Panc1 (cell line): ENCODE measurements at regions not wholly inside any gene's neighbourhood (a gene's known extent, or its start where the extent isn't known, plus 50 kb on each side); places are given as distances from the start of the nearest gene placed in this dataset.

Source experiments
- TF ChIP-seq, protein P1 (sequence below), 2 experiments: IDR thresholded peaks; 2 replicates each; pipeline ENCODE4 v1.6.1; 2011 to 2012; ENCODE audit warnings: low read depth in 2 of 2, control low read depth in 1 of 2, low read length in 1 of 2, mild to moderate bottlenecking in 1 of 2, moderate library complexity in 1 of 2; ENCODE audit not compliant: insufficient read depth in 1 of 2
- TF ChIP-seq, protein P2 (sequence below): fragments of 450-650 bp; IDR thresholded peaks from 2 replicates; pipeline ENCODE4 v1.5.1; 2017; ENCODE audit warnings: mild to moderate bottlenecking

GRCh38 chr13:71079638-71080037 is 787.4 kb downstream of the DACH1 start:
- TF ChIP-seq, protein P1, sequence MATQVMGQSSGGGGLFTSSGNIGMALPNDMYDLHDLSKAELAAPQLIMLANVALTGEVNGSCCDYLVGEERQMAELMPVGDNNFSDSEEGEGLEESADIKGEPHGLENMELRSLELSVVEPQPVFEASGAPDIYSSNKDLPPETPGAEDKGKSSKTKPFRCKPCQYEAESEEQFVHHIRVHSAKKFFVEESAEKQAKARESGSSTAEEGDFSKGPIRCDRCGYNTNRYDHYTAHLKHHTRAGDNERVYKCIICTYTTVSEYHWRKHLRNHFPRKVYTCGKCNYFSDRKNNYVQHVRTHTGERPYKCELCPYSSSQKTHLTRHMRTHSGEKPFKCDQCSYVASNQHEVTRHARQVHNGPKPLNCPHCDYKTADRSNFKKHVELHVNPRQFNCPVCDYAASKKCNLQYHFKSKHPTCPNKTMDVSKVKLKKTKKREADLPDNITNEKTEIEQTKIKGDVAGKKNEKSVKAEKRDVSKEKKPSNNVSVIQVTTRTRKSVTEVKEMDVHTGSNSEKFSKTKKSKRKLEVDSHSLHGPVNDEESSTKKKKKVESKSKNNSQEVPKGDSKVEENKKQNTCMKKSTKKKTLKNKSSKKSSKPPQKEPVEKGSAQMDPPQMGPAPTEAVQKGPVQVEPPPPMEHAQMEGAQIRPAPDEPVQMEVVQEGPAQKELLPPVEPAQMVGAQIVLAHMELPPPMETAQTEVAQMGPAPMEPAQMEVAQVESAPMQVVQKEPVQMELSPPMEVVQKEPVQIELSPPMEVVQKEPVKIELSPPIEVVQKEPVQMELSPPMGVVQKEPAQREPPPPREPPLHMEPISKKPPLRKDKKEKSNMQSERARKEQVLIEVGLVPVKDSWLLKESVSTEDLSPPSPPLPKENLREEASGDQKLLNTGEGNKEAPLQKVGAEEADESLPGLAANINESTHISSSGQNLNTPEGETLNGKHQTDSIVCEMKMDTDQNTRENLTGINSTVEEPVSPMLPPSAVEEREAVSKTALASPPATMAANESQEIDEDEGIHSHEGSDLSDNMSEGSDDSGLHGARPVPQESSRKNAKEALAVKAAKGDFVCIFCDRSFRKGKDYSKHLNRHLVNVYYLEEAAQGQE (IDR thresholded peaks at IDR 0.05; ENCODE audit: insufficient read depth in 1 of 2, low read depth in 2 of 2, low read length in 1 of 2): no peak
- TF ChIP-seq, protein P2, sequence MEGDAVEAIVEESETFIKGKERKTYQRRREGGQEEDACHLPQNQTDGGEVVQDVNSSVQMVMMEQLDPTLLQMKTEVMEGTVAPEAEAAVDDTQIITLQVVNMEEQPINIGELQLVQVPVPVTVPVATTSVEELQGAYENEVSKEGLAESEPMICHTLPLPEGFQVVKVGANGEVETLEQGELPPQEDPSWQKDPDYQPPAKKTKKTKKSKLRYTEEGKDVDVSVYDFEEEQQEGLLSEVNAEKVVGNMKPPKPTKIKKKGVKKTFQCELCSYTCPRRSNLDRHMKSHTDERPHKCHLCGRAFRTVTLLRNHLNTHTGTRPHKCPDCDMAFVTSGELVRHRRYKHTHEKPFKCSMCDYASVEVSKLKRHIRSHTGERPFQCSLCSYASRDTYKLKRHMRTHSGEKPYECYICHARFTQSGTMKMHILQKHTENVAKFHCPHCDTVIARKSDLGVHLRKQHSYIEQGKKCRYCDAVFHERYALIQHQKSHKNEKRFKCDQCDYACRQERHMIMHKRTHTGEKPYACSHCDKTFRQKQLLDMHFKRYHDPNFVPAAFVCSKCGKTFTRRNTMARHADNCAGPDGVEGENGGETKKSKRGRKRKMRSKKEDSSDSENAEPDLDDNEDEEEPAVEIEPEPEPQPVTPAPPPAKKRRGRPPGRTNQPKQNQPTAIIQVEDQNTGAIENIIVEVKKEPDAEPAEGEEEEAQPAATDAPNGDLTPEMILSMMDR: no peak
